Stomach (tissue), 4 donors: ENCODE measurements at regions not wholly inside any gene's neighbourhood (a gene's known extent, or its start where the extent isn't known, plus 50 kb on each side); places are given as distances from the start of the nearest gene placed in this dataset.

Source experiments
- CTCF ChIP-seq, 7 experiments: fragments of 450-650 bp in 4 of 7; fragments of 200-600 bp in 3 of 7; sonication (generic) in 3 of 7; IDR thresholded peaks; one replicate each; pipeline ENCODE4 v1.5.1; 2016 to 2019; ENCODE audit warnings: antibody characterized with exemption in 7 of 7, control low read depth in 2 of 7, mild to moderate bottlenecking in 1 of 7
- EP300 ChIP-seq: sonication (generic); formaldehyde crosslinking; IDR thresholded peaks from one replicate; pipeline ENCODE4 v1.6.1; 2017; ENCODE audit warnings: antibody characterized with exemption
- POLR2A ChIP-seq, 4 donors: fragments of 450-650 bp; IDR thresholded peaks; one replicate each; pipeline ENCODE4 v1.6.1; 2016; ENCODE audit warnings: antibody characterized with exemption in 4 of 4, control low read depth in 2 of 4, mild to moderate bottlenecking in 1 of 4, moderate library complexity in 1 of 4
- POLR2AphosphoS5 ChIP-seq, 3 donors: sonication (generic); formaldehyde crosslinking; IDR thresholded peaks; one replicate each; pipeline ENCODE4 v1.6.1; 2016; ENCODE audit warnings: antibody characterized with exemption in 3 of 3

DNA sequence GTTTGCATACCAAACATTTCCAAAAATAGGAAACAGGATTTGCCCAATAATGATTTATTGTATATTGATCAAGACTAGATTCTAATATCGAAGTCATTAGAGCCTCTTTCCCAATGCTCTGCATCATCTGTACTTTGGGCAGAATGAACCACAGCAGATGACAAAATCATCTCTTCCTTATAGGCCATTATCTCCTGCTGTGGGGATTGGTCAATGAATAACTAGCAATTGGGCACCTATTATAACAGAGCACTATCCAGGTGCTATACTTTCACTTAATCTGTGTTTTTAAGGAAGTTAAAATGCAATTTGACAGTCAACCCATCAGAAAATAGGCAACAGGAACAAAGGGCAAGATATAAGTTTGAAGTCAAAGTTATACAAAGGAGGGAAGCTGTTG lies 290.3 kb downstream of the AHR start:
- TF ChIP-seq CTCF (IDR thresholded peaks at IDR 0.05) (no peak), POLR2AphosphoS5 (IDR thresholded peaks at IDR 0.05) (no peak), POLR2A (IDR thresholded peaks at IDR 0.05) (no peak), EP300 (no peak)
